ENCODE measurements at regions not wholly inside any gene's neighbourhood (a gene's known extent, or its start where the extent isn't known, plus 50 kb on each side); places are given as distances from the start of the nearest gene placed in this dataset.

GRCh38 chr2:7127156-7127555 is 209.9 kb downstream of the RNF144A start:
- TF ChIP-seq, protein P1, sequence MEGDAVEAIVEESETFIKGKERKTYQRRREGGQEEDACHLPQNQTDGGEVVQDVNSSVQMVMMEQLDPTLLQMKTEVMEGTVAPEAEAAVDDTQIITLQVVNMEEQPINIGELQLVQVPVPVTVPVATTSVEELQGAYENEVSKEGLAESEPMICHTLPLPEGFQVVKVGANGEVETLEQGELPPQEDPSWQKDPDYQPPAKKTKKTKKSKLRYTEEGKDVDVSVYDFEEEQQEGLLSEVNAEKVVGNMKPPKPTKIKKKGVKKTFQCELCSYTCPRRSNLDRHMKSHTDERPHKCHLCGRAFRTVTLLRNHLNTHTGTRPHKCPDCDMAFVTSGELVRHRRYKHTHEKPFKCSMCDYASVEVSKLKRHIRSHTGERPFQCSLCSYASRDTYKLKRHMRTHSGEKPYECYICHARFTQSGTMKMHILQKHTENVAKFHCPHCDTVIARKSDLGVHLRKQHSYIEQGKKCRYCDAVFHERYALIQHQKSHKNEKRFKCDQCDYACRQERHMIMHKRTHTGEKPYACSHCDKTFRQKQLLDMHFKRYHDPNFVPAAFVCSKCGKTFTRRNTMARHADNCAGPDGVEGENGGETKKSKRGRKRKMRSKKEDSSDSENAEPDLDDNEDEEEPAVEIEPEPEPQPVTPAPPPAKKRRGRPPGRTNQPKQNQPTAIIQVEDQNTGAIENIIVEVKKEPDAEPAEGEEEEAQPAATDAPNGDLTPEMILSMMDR (conservative IDR thresholded peaks at IDR 0.05) = no peak
- DNase-seq = no peak
- H3K9me3 ChIP-seq (ENCODE audit: control insufficient read depth, low read length) = no peaks in the 10 kb centered on the region
- Mint-ChIP-seq H3K4me3 (no peak overlapping the region), H3K27ac (no peak overlapping the region), H3K9me3 (peaks cover 5% of the 10 kb centered on the region), H3K36me3 (ENCODE audit: low read depth) (no peaks in the 10 kb centered on the region), H3K27me3 (ENCODE audit: insufficient read depth) (no peaks in the 10 kb centered on the region), H3K4me1 (no peaks in the 10 kb centered on the region)
- no peaks in the 10 kb centered on the region for H3K4me1 ChIP-seq (ENCODE audit: control insufficient read depth, insufficient read depth, low read length)
- H3K9ac ChIP-seq (ENCODE audit: extremely low read depth, low read length, poor library complexity, severe bottlenecking) = no peak overlapping the region
- WGBS, 2 experiments (ENCODE audit: insufficient coverage in 1 of 2, insufficient read length in 1 of 2) = 44 to 47% methylated on average over 2 of the region's 2 CpGs
- H3K4me3 ChIP-seq (ENCODE audit: low read length) = no peak overlapping the region
- no peak overlapping the region for H3K27ac ChIP-seq (ENCODE audit: low read depth, low read length)
- H3K27me3 ChIP-seq (ENCODE audit: control insufficient read depth, insufficient read depth, low read length, poor library complexity, severe bottlenecking) = no peaks in the 10 kb centered on the region
- no peaks in the 10 kb centered on the region for H3K36me3 ChIP-seq (ENCODE audit: control insufficient read depth, insufficient read depth, low read length)

DNA sequence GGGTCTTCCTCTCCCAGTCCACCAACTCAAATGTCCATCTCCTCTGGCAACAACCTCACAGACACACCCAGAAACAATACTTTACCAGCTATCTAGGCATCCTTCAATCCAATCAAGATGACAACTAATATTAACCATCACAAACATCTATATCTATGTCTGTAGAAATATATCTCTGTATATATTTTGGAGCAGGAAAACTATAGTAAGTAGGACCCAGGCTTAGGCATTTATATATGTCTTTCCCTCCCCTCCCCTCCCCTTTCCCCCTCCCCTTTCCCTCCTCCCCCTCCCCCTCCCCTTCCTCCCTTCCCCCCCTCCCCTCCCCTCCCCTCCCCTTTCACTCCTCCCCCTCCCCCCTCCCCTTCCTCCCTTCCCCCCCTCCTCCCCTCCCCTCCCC is 210.5 kb downstream of the RNF144A start:
- Histone ChIP-seq H3K27ac (ENCODE audit: low read depth, low read length) (no peak overlapping the region), H3K9me3 (ENCODE audit: control insufficient read depth, low read length) (no peaks in the 10 kb centered on the region), H3K27me3 (ENCODE audit: control insufficient read depth, insufficient read depth, low read length, poor library complexity, severe bottlenecking) (no peaks in the 10 kb centered on the region), H3K9ac (ENCODE audit: extremely low read depth, low read length, poor library complexity, severe bottlenecking) (no peak overlapping the region), H3K36me3 (ENCODE audit: control insufficient read depth, insufficient read depth, low read length) (no peaks in the 10 kb centered on the region), H3K4me1 (ENCODE audit: control insufficient read depth, insufficient read depth, low read length) (no peaks in the 10 kb centered on the region), H3K4me3 (ENCODE audit: low read length) (no peak overlapping the region)
- Mint-ChIP-seq H3K9me3 (peaks cover 5% of the 10 kb centered on the region), H3K4me1 (no peaks in the 10 kb centered on the region), H3K27ac (no peak overlapping the region), H3K36me3 (ENCODE audit: low read depth) (no peaks in the 10 kb centered on the region), H3K4me3 (no peak overlapping the region), H3K27me3 (ENCODE audit: insufficient read depth) (no peaks in the 10 kb centered on the region)
- DNase-seq = no peak
- TF ChIP-seq, protein P1 (conservative IDR thresholded peaks at IDR 0.05) = no peak

DNA sequence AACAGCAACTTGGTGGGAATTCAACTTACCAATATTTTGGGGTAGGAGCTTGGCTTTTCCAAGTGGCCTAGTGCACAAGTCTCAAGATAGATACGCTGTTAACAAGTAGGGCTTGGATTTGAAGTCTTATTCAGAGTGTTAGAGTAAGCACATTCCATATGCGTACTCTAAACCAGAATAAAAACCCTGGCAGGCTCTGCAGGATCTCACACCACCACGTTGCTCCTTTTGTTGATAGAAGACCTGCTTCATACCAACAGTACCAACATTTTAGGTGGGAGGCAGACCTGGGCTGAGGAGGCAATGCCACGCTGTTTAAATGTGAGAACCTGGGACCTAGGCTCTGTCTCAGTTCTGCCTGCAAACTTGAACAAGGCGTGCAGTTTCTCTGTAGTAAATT is 214.0 kb downstream of the RNF144A start:
- no peaks in the 10 kb centered on the region for H3K36me3 Mint-ChIP-seq (ENCODE audit: low read depth)
- H3K4me1 Mint-ChIP-seq = peaks cover 2% of the 10 kb centered on the region
- Histone ChIP-seq H3K4me1 (ENCODE audit: control insufficient read depth, insufficient read depth, low read length) (no peaks in the 10 kb centered on the region), H3K27me3 (ENCODE audit: control insufficient read depth, insufficient read depth, low read length, poor library complexity, severe bottlenecking) (no peaks in the 10 kb centered on the region), H3K9ac (ENCODE audit: extremely low read depth, low read length, poor library complexity, severe bottlenecking) (no peak overlapping the region), H3K9me3 (ENCODE audit: control insufficient read depth, low read length) (no peaks in the 10 kb centered on the region), H3K36me3 (ENCODE audit: control insufficient read depth, insufficient read depth, low read length) (no peaks in the 10 kb centered on the region), H3K4me3 (ENCODE audit: low read length) (no peak overlapping the region), H3K27ac (ENCODE audit: low read depth, low read length) (no peak overlapping the region)
- DNase-seq = no peak
- whole genome bisulfite sequencing, 2 experiments (ENCODE audit: insufficient coverage in 1 of 2, insufficient read length in 1 of 2) = 86 to 90% methylated on average over 4 to 5 of the region's 5 CpGs
- H3K27me3 Mint-ChIP-seq (ENCODE audit: insufficient read depth) = no peaks in the 10 kb centered on the region
- H3K4me3 Mint-ChIP-seq = no peak overlapping the region
- peaks cover 3% of the 10 kb centered on the region for H3K9me3 Mint-ChIP-seq
- no peak overlapping the region for H3K27ac Mint-ChIP-seq
- TF ChIP-seq, protein P1 (conservative IDR thresholded peaks at IDR 0.05) = no peak

Data from endodermal cell (in vitro differentiated cells).